Testis (tissue), 2 donors: ENCODE measurements at regions not wholly inside any gene's neighbourhood (a gene's known extent, or its start where the extent isn't known, plus 50 kb on each side); places are given as distances from the start of the nearest gene placed in this dataset.

ENCODE experiments used
- POLR2A ChIP-seq: fragments of 450-650 bp; IDR thresholded peaks from one replicate; pipeline ENCODE4 v1.6.1; 2017; ENCODE audit warnings: antibody characterized with exemption, mild to moderate bottlenecking, moderate library complexity
- TF ChIP-seq, protein P1 (sequence below), 3 experiments: fragments of 450-650 bp in 2 of 3; fragments of 200-600 bp in 1 of 3; sonication (generic) in 1 of 3; IDR thresholded peaks; one replicate each; pipeline ENCODE4 v1.5.1; 2016 to 2019; ENCODE audit warnings: antibody characterized with exemption in 3 of 3, mild to moderate bottlenecking in 2 of 3, moderate library complexity in 1 of 3

DNA sequence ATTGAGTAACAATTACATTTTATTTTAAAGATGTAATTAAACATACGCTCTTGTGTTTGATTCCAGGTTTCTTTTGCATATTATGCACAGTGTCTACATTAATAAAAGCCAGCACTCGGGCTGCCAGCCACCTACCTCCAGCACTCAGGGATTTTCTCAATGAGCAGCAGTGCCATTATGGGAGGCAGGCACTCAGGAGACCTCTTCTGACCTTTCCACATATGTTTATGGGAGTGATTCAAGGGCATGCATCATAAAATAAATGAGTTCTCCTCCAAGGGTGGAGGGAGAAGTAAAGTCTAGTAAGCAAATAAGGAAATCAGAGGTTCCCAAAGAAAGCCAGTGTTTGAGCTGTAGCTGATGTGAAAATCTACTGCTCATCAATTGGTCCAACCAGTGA lies 119.8 kb upstream of the IRX2 start:
- TF ChIP-seq, protein P1, sequence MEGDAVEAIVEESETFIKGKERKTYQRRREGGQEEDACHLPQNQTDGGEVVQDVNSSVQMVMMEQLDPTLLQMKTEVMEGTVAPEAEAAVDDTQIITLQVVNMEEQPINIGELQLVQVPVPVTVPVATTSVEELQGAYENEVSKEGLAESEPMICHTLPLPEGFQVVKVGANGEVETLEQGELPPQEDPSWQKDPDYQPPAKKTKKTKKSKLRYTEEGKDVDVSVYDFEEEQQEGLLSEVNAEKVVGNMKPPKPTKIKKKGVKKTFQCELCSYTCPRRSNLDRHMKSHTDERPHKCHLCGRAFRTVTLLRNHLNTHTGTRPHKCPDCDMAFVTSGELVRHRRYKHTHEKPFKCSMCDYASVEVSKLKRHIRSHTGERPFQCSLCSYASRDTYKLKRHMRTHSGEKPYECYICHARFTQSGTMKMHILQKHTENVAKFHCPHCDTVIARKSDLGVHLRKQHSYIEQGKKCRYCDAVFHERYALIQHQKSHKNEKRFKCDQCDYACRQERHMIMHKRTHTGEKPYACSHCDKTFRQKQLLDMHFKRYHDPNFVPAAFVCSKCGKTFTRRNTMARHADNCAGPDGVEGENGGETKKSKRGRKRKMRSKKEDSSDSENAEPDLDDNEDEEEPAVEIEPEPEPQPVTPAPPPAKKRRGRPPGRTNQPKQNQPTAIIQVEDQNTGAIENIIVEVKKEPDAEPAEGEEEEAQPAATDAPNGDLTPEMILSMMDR (IDR thresholded peaks at IDR 0.05), result no peak
- no peak for TF ChIP-seq POLR2A
